Daoy (cell line): ENCODE measurements at regions not wholly inside any gene's neighbourhood (a gene's known extent, or its start where the extent isn't known, plus 50 kb on each side); places are given as distances from the start of the nearest gene placed in this dataset.
"Not testable (repeated sequence)": the region's sequence is repeated elsewhere in the genome, so short reads cannot be mapped to it uniquely, and the experiment has no call there.

Experiments used
- DNase-seq: peaks from one replicate; pipeline ENCODE4 v3.0.0-alpha.2; 2015; ENCODE audit warnings: low read depth

GRCh38 chr3:184440151-184440550 lies 60.3 kb downstream of the CHRD start:
- no peak for DNase-seq

GRCh38 chr3:184441202-184441900 lies 61.5 kb downstream of the CHRD start:
- no peak for DNase-seq

GRCh38 chr3:184443364-184443763 lies 63.5 kb downstream of the CHRD start:
- no peak for DNase-seq

GRCh38 chr3:184443831-184444230 lies 64.0 kb downstream of the CHRD start:
- no peak for DNase-seq

- DNase-seq = peak; percentile 93
Measured at GRCh38 chr3:184448321-184449160, 68.7 kb downstream of the CHRD start.

GRCh38 chr3:184449161-184449515 lies 69.3 kb downstream of the CHRD start:
- no peak for DNase-seq

- no peak for DNase-seq
Measured at GRCh38 chr3:184450547-184450946, 70.7 kb downstream of the CHRD start.

GRCh38 chr3:184453296-184453695 lies 73.4 kb downstream of the CHRD start:
- no peak for DNase-seq

- no peak for DNase-seq
Measured at GRCh38 chr3:184455991-184456390, 76.1 kb downstream of the CHRD start.

- no peak for DNase-seq
Measured at GRCh38 chr3:184456476-184456875, 76.6 kb downstream of the CHRD start.

- no peak for DNase-seq
Measured at GRCh38 chr3:184457329-184457728, 77.5 kb downstream of the CHRD start.

- not testable (repeated sequence) for DNase-seq
Measured at GRCh38 chr3:184457784-184458377, 78.0 kb downstream of the CHRD start.

GRCh38 chr3:184459355-184459754 lies 79.5 kb downstream of the CHRD start:
- peak; percentile 78 for DNase-seq

- peak; percentile 57 for DNase-seq
Measured at GRCh38 chr3:184460276-184460675, 80.4 kb downstream of the CHRD start.

GRCh38 chr3:184461219-184461618 lies 81.4 kb downstream of the CHRD start:
- DNase-seq = no peak

GRCh38 chr3:184465883-184466412 lies 86.1 kb downstream of the CHRD start:
- DNase-seq = no peak

GRCh38 chr3:184466413-184466960 lies 86.6 kb downstream of the CHRD start:
- peak; percentile 35 for DNase-seq

- no peak for DNase-seq
Measured at GRCh38 chr3:184467171-184467570, 87.3 kb downstream of the CHRD start.

- no peak for DNase-seq
Measured at GRCh38 chr3:184470551-184470950, 90.7 kb downstream of the CHRD start.

- DNase-seq = no peak
Measured at GRCh38 chr3:184471439-184471838, 90.1 kb upstream of the EPHB3 start.

- no peak for DNase-seq
Measured at GRCh38 chr3:184472723-184473428, 88.7 kb upstream of the EPHB3 start.

GRCh38 chr3:184474897-184475296 lies 86.7 kb upstream of the EPHB3 start:
- DNase-seq = no peak
